GM21619 (cell line): ENCODE measurements at regions not wholly inside any gene's neighbourhood (a gene's known extent, or its start where the extent isn't known, plus 50 kb on each side); places are given as distances from the start of the nearest gene placed in this dataset.

Experiments
- ATAC-seq: cut with Tn5 transposase; IDR thresholded peaks from one replicate; pipeline ENCODE4 v1.9.1; 2021; ENCODE audit not compliant: unreplicated experiment

GRCh38 chr16:51629576-51629975 lies 478.5 kb upstream of the SALL1 start:
- no peak for ATAC-seq

- no peak for ATAC-seq
Measured at GRCh38 chr16:51624080-51624775, 473.2 kb upstream of the SALL1 start.

GRCh38 chr16:51621610-51622009 lies 470.5 kb upstream of the SALL1 start:
- no peak for ATAC-seq

GRCh38 chr16:51615141-51615540 lies 464.1 kb upstream of the SALL1 start:
- ATAC-seq = no peak

- no peak for ATAC-seq
Measured at GRCh38 chr16:51607201-51607651, 456.2 kb upstream of the SALL1 start.

- no peak for ATAC-seq
Measured at GRCh38 chr16:51596247-51596646, 445.2 kb upstream of the SALL1 start.

GRCh38 chr16:51592535-51593300 lies 441.6 kb upstream of the SALL1 start:
- no peak for ATAC-seq

- no peak for ATAC-seq
Measured at GRCh38 chr16:51592001-51592501, 441.0 kb upstream of the SALL1 start.

GRCh38 chr16:51591480-51591879 lies 440.4 kb upstream of the SALL1 start:
- ATAC-seq = no peak

- no peak for ATAC-seq
Measured at GRCh38 chr16:51579652-51580360, 428.7 kb upstream of the SALL1 start.

GRCh38 chr16:51577621-51578303 lies 426.7 kb upstream of the SALL1 start:
- no peak for ATAC-seq

GRCh38 chr16:51576498-51577195 lies 425.6 kb upstream of the SALL1 start:
- no peak for ATAC-seq

GRCh38 chr16:51573191-51573590 lies 422.1 kb upstream of the SALL1 start:
- ATAC-seq = no peak

- ATAC-seq = no peak
Measured at GRCh38 chr16:51569203-51569931, 418.3 kb upstream of the SALL1 start.

- ATAC-seq = no peak
Measured at GRCh38 chr16:51567911-51568310, 416.8 kb upstream of the SALL1 start.

- no peak for ATAC-seq
Measured at GRCh38 chr16:51565184-51565583, 414.1 kb upstream of the SALL1 start.

GRCh38 chr16:51562891-51563290 lies 411.8 kb upstream of the SALL1 start:
- no peak for ATAC-seq

GRCh38 chr16:51559901-51560300 lies 408.8 kb upstream of the SALL1 start:
- no peak for ATAC-seq

GRCh38 chr16:51557670-51558069 lies 406.6 kb upstream of the SALL1 start:
- ATAC-seq = no peak
